ENCODE measurements at regions not wholly inside any gene's neighbourhood (a gene's known extent, or its start where the extent isn't known, plus 50 kb on each side); places are given as distances from the start of the nearest gene placed in this dataset.

GRCh38 chr14:23864259-23864658, 89.3 kb upstream of the DHRS4 start:
- TF ChIP-seq CTCF (IDR thresholded peaks at IDR 0.05) (no peak), POLR2A (IDR thresholded peaks at IDR 0.05) (no peak)

Data from uterus (tissue), 2 donors.